Liver (tissue), 8 donors: ENCODE measurements at regions not wholly inside any gene's neighbourhood (a gene's known extent, or its start where the extent isn't known, plus 50 kb on each side); places are given as distances from the start of the nearest gene placed in this dataset.

Experiments used
- DNase-seq: peaks from one replicate; pipeline ENCODE4 v3.0.0-alpha.2; 2017; ENCODE audit warnings: low spot score
- H3K27ac ChIP-seq, 2 donors: one replicate each; pipeline ENCODE4 v1.7.0; 2013; ENCODE audit warnings: inconsistent platforms in 2 of 2, low read length in 2 of 2, control low read depth in 1 of 2, low read depth in 1 of 2, mild to moderate bottlenecking in 1 of 2
- H3K27me3 ChIP-seq, 4 donors: one replicate each; pipeline versions ENCODE4 v1.6.1 to v1.7.0; 2013; ENCODE audit warnings: low read length in 3 of 4, inconsistent platforms in 1 of 4, mild to moderate bottlenecking in 1 of 4, moderate library complexity in 1 of 4; ENCODE audit not compliant: control insufficient read depth in 4 of 4, insufficient read depth in 4 of 4
- H3K36me3 ChIP-seq, 4 donors: one replicate each; pipeline versions ENCODE4 v1.6.1 to v1.7.0; 2013; ENCODE audit warnings: low read length in 3 of 4, mild to moderate bottlenecking in 3 of 4, low read depth in 1 of 4, moderate library complexity in 1 of 4; ENCODE audit not compliant: control insufficient read depth in 4 of 4, insufficient read depth in 3 of 4
- H3K4me1 ChIP-seq, 4 donors: one replicate each; pipeline versions ENCODE4 v1.6.1 to v1.7.0; 2013; ENCODE audit warnings: low read length in 3 of 4, mild to moderate bottlenecking in 3 of 4, moderate library complexity in 1 of 4; ENCODE audit not compliant: control insufficient read depth in 4 of 4, insufficient read depth in 4 of 4
- H3K4me3 ChIP-seq, 3 donors: one replicate each; pipeline versions ENCODE4 v1.6.1 to v1.7.0; 2013; ENCODE audit warnings: low read length in 3 of 3, control low read depth in 1 of 3, low read depth in 1 of 3, mild to moderate bottlenecking in 1 of 3
- H3K9ac ChIP-seq, 2 donors: one replicate each; pipeline ENCODE4 v1.7.0; 2013; ENCODE audit warnings: low read length in 2 of 2, mild to moderate bottlenecking in 2 of 2, moderate library complexity in 2 of 2, control low read depth in 1 of 2, low read depth in 1 of 2
- H3K9me3 ChIP-seq, 4 donors: one replicate each; pipeline versions ENCODE4 v1.6.1 to v1.7.0; 2013; ENCODE audit warnings: low read length in 3 of 4; ENCODE audit not compliant: control insufficient read depth in 4 of 4
- ATF3 ChIP-seq: IDR thresholded peaks from 2 replicates; pipeline ENCODE4 v1.6.1; 2016; ENCODE audit warnings: antibody characterized with exemption
- CTCF ChIP-seq: fragments of 150-350 bp; IDR thresholded peaks from 2 replicates; pipeline ENCODE4 v1.5.1; 2017; ENCODE audit warnings: improper control_type of control experiment, low read depth, low read length; ENCODE audit not compliant: missing input control
- HNF4A ChIP-seq, 2 donors: conservative IDR thresholded peaks; 2 replicates each; pipeline ENCODE4 v1.6.1; 2016; ENCODE audit warnings: antibody characterized with exemption in 2 of 2, mild to moderate bottlenecking in 2 of 2
- MAX ChIP-seq: IDR thresholded peaks from 2 replicates; pipeline ENCODE4 v1.6.1; 2016; ENCODE audit warnings: antibody characterized with exemption
- RAD21 ChIP-seq, 2 donors: IDR thresholded peaks; 2 replicates each; pipeline ENCODE4 v1.6.1; 2016; ENCODE audit warnings: antibody characterized with exemption in 2 of 2, mild to moderate bottlenecking in 2 of 2
- REST ChIP-seq: IDR thresholded peaks from 2 replicates; pipeline ENCODE4 v1.6.1; 2016; ENCODE audit warnings: antibody characterized with exemption, mild to moderate bottlenecking
- TAF1 ChIP-seq: conservative IDR thresholded peaks from 2 replicates; pipeline ENCODE4 v1.6.1; 2016; ENCODE audit warnings: antibody characterized with exemption, mild to moderate bottlenecking
- YY1 ChIP-seq: IDR thresholded peaks from 2 replicates; pipeline ENCODE4 v1.6.1; 2016; ENCODE audit warnings: antibody characterized with exemption, mild to moderate bottlenecking
- WGBS: extraction: QIAGEN DNeasy Blood & Tissue Kit; methylation state at CpG from one replicate; pipeline ENCODE4 v1.1.7; 2013; 5-methylcytosine and 5-hydroxymethylcytosine counted together
- donor health status: healthy.
- donor health status: healthy.
- donor health status: healthy.
- donor health status: healthy.
- donor health status: healthy.

- Histone ChIP-seq H3K9ac (no peak overlapping the region), H3K27ac (no peak overlapping the region), H3K4me3 (no peak overlapping the region), H3K9me3 (peaks cover 0 to 2% (median 0%) of the 10 kb centered on the region in 4 donors), H3K4me1 (no peaks in the 10 kb centered on the region), H3K27me3 (no peaks in the 10 kb centered on the region), H3K36me3 (no peaks in the 10 kb centered on the region)
- 76% methylated on average over 1 of the region's 1 CpG for WGBS
- DNase-seq, result no peak
- TF ChIP-seq ATF3, result no peak
Measured at GRCh38 chr11:10918275-10918674, 60.4 kb upstream of the ZBED5 start.

GRCh38 chr11:10917802-10918201, 59.9 kb upstream of the ZBED5 start:
- 50% methylated on average over 1 of the region's 1 CpG for WGBS
- peaks cover 0 to 2% (median 0%) of the 10 kb centered on the region in 4 donors for H3K9me3 ChIP-seq
- no peak overlapping the region for H3K4me3 ChIP-seq
- no peak overlapping the region for H3K9ac ChIP-seq
- no peak for DNase-seq
- TF ChIP-seq YY1 (no peak), HNF4A (conservative IDR thresholded peaks at IDR 0.05) (no peak), MAX (no peak)
- no peaks in the 10 kb centered on the region for H3K27me3 ChIP-seq
- H3K4me1 ChIP-seq, result no peaks in the 10 kb centered on the region
- no peaks in the 10 kb centered on the region for H3K36me3 ChIP-seq
- no peak overlapping the region for H3K27ac ChIP-seq

GRCh38 chr11:10916665-10917064, 58.8 kb upstream of the ZBED5 start:
- Histone ChIP-seq H3K27ac (no peak overlapping the region), H3K36me3 (no peaks in the 10 kb centered on the region), H3K27me3 (no peaks in the 10 kb centered on the region), H3K4me1 (no peaks in the 10 kb centered on the region), H3K9ac (no peak overlapping the region), H3K9me3 (peaks cover 0 to 2% (median 0%) of the 10 kb centered on the region in 4 donors), H3K4me3 (no peak overlapping the region)
- WGBS, result 0% methylated on average over 1 of the region's 1 CpG
- no peak for DNase-seq
- TF ChIP-seq REST (no peak), TAF1 (no peak), CTCF (no peak), YY1 (no peak), RAD21 (IDR thresholded peaks at IDR 0.05) (no peak)
